B cell (primary cell): ENCODE measurements at regions not wholly inside any gene's neighbourhood (a gene's known extent, or its start where the extent isn't known, plus 50 kb on each side); places are given as distances from the start of the nearest gene placed in this dataset.

Experiments used
- ATAC-seq: fragments of 200-7000 bp; cut with Tn5 transposase; one replicate; pipeline ENCODE4 v1.10.0; 2021; ENCODE audit warnings: low read depth, mild to moderate bottlenecking, moderate number of reproducible peaks, moderate library complexity
- CTCF ChIA-PET: fragments of 350-600 bp; sonication (Branson Sonifier 250); formaldehyde crosslinking; loops from one replicate; lab custom pipeline; 2021; ENCODE audit warnings: antibody characterized with exemption, inconsistent platforms; lab: Charles Lee
- POLR2A ChIA-PET: fragments of 350-600 bp; sonication (Branson Sonifier 250); formaldehyde crosslinking; loops from one replicate; lab custom pipeline; 2021; ENCODE audit warnings: antibody characterized with exemption; lab: Charles Lee
- DNase-seq: peaks from one replicate; pipeline ENCODE4 v3.0.0; 2013
- H2AFZ ChIP-seq: 2 replicates; pipeline ENCODE4 v1.6.1; 2012; ENCODE audit warnings: mild to moderate bottlenecking, low read depth, low read length; ENCODE audit not compliant: insufficient read depth, poor library complexity, severe bottlenecking
- H3K27ac ChIP-seq, 2 donors: 1 replicate in 1 of 2; 2 replicates in 1 of 2; pipeline ENCODE4 v1.5.1; 2012 to 2013; ENCODE audit warnings: low read length in 2 of 2, mild to moderate bottlenecking in 2 of 2, moderate library complexity in 1 of 2
- H3K27me3 ChIP-seq, 4 experiments: fragments of 200-600 bp in 1 of 4; sonication (generic) in 1 of 4; replicated peaks in 1 of 4; 1 replicate in 2 of 4; 2 replicates in 2 of 4; pipeline versions ENCODE4 v1.6.1 to v1.7.0; 2013 to 2016; ENCODE audit warnings: low read length in 3 of 4, mild to moderate bottlenecking in 2 of 4, mixed read lengths in 1 of 4, moderate library complexity in 1 of 4; ENCODE audit not compliant: insufficient read depth in 4 of 4, control insufficient read depth in 3 of 4; ENCODE audit errors: control extremely low read depth in 1 of 4
- H3K36me3 ChIP-seq, 2 experiments: replicated peaks in 1 of 2; 1 replicate in 1 of 2; 2 replicates in 1 of 2; pipeline versions ENCODE4 v1.6.1 to v1.7.1; 2013; ENCODE audit warnings: low read length in 1 of 2; ENCODE audit not compliant: insufficient read depth in 2 of 2, control insufficient read depth in 1 of 2; ENCODE audit errors: control extremely low read depth in 1 of 2, extremely low read depth in 1 of 2
- H3K4me1 ChIP-seq, 2 donors: fragments of 200-600 bp in 1 of 2; sonication (generic) in 1 of 2; 1 replicate in 1 of 2; 2 replicates in 1 of 2; pipeline versions ENCODE4 v1.5.1 to v1.6.1; 2013 to 2017; ENCODE audit warnings: low read length in 2 of 2; ENCODE audit not compliant: control insufficient read depth in 2 of 2, insufficient read depth in 2 of 2
- H3K4me2 ChIP-seq: replicated peaks from 2 replicates; pipeline ENCODE3; 2012; ENCODE audit warnings: mild to moderate bottlenecking, low read depth, low read length; ENCODE audit not compliant: poor library complexity, severe bottlenecking
- H3K4me3 ChIP-seq, 5 experiments: fragments of 200-600 bp in 1 of 5; sonication (generic) in 1 of 5; 1 replicate in 3 of 5; 2 replicates in 2 of 5; pipeline versions ENCODE4 v1.5.1 to v1.7.0; 2011 to 2016; ENCODE audit warnings: low read length in 4 of 5, mild to moderate bottlenecking in 4 of 5, low read depth in 2 of 5, control low read depth in 1 of 5, moderate library complexity in 1 of 5; ENCODE audit not compliant: insufficient read depth in 1 of 5; ENCODE audit errors: control extremely low read depth in 1 of 5, extremely low read depth in 1 of 5
- H3K79me2 ChIP-seq: fragments of 200-600 bp; sonication (generic); one replicate; pipeline ENCODE4 v1.6.0; 2016; ENCODE audit warnings: low read length; ENCODE audit not compliant: control insufficient read depth, insufficient read depth
- H3K9ac ChIP-seq: fragments of 200-600 bp; sonication (generic); 2 replicates; pipeline ENCODE4 v1.6.1; 2017; ENCODE audit warnings: mild to moderate bottlenecking, low read length, moderate library complexity
- H3K9me3 ChIP-seq, 3 donors: one replicate each; pipeline versions ENCODE4 v1.6.1 to v1.7.1; 2013; ENCODE audit warnings: low read length in 2 of 3; ENCODE audit not compliant: control insufficient read depth in 2 of 3, insufficient read depth in 1 of 3; ENCODE audit errors: control extremely low read depth in 1 of 3
- H4K20me1 ChIP-seq: 2 replicates; pipeline ENCODE4 v1.6.0; 2012; ENCODE audit warnings: mild to moderate bottlenecking, low read length; ENCODE audit not compliant: insufficient read depth, control insufficient read depth, poor library complexity, severe bottlenecking
- H3K27ac Mint-ChIP-seq: one replicate; pipeline ENCODE4 v1.8.0; 2021; ENCODE audit warnings: mixed read lengths
- H3K27me3 Mint-ChIP-seq: one replicate; pipeline ENCODE4 v1.8.0; 2021; ENCODE audit warnings: mixed read lengths
- H3K4me1 Mint-ChIP-seq: one replicate; pipeline ENCODE4 v1.8.0; 2021; ENCODE audit warnings: mixed read lengths
- H3K4me3 Mint-ChIP-seq: one replicate; pipeline ENCODE4 v1.8.0; 2021; ENCODE audit warnings: mixed read lengths
- H3K9me3 Mint-ChIP-seq: one replicate; pipeline ENCODE4 v1.8.0; 2022; ENCODE audit warnings: mixed read lengths; ENCODE audit not compliant: insufficient read depth
- EZH2 ChIP-seq: IDR thresholded peaks from 2 replicates; pipeline ENCODE4 v1.6.1; 2012; ENCODE audit warnings: borderline replicate concordance, low read depth, mild to moderate bottlenecking, moderate library complexity, low read length; ENCODE audit not compliant: insufficient read depth, poor library complexity, severe bottlenecking
- WGBS: methylation state at CpG from one replicate; pipeline ENCODE4 v1.1.5; 2013; ENCODE audit warnings: missing lambda C conversion rate; ENCODE audit not compliant: insufficient coverage; 5-methylcytosine and 5-hydroxymethylcytosine counted together
- intact Hi-C: fragments of 100-400 bp; cut with micrococcal nuclease; formaldehyde crosslinking; loops from one replicate; pipeline ENCODE4 v1.10.0; 2022
- TF ChIP-seq, protein P1 (sequence below): fragments of 200-600 bp; IDR thresholded peaks from one replicate; pipeline ENCODE4 v1.8.0; 2022; ENCODE audit warnings: antibody characterized with exemption, mild to moderate bottlenecking

DNA sequence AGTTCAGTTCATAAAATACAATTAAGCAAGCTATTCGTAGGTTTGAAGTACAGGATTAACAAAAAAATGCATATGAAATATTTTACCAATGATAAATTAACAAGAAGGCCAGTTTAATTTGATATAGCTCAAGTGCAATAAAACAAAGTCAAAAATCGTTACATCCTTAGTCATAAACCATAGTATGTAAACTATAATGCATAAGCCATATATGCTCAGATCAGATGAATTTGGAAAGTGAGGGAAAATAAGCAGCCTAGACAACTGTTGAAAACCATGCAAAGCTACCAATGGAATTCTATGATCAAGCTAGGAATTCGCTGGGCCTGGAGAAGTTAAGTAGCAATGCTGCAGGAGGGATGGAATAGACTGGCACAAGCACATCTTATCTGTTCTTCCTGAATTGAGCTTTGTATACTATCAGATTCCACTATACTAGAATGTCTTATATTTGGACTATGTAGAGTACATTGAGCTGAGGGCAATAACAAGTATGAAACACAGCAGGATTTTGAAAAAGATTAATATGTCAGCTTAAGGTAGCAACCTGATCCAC, 682.0 kb downstream of the IRS1 start:
- DNase-seq (no peak), ATAC-seq (no peak)
- WGBS: no CpG with 5 or more reads among the region's 3 CpGs
- Histone ChIP-seq H3K4me2 (no peak overlapping the region), H2AFZ (no peak overlapping the region), H3K4me3 (no peak overlapping the region), H3K27ac (no peak overlapping the region), H4K20me1 (no peaks in the 10 kb centered on the region), H3K9ac (no peak overlapping the region), H3K79me2 (no peaks in the 10 kb centered on the region), H3K9me3 (no peaks in the 10 kb centered on the region), H3K36me3 (no peaks in the 10 kb centered on the region), H3K27me3 (peaks cover 0 to 5% (median 0%) of the 10 kb centered on the region in 4 experiments), H3K4me1 (no peaks in the 10 kb centered on the region)
- intact Hi-C loops: no loop called here
- Mint-ChIP-seq H3K4me1 (peaks cover 3% of the 10 kb centered on the region), H3K9me3 (no peaks in the 10 kb centered on the region), H3K27me3 (peaks cover 4% of the 10 kb centered on the region), H3K4me3 (no peak overlapping the region), H3K27ac (no peak overlapping the region)
- ChIA-PET CTCF (no interaction called here), POLR2A (no interaction called here)
- TF ChIP-seq, protein P1, sequence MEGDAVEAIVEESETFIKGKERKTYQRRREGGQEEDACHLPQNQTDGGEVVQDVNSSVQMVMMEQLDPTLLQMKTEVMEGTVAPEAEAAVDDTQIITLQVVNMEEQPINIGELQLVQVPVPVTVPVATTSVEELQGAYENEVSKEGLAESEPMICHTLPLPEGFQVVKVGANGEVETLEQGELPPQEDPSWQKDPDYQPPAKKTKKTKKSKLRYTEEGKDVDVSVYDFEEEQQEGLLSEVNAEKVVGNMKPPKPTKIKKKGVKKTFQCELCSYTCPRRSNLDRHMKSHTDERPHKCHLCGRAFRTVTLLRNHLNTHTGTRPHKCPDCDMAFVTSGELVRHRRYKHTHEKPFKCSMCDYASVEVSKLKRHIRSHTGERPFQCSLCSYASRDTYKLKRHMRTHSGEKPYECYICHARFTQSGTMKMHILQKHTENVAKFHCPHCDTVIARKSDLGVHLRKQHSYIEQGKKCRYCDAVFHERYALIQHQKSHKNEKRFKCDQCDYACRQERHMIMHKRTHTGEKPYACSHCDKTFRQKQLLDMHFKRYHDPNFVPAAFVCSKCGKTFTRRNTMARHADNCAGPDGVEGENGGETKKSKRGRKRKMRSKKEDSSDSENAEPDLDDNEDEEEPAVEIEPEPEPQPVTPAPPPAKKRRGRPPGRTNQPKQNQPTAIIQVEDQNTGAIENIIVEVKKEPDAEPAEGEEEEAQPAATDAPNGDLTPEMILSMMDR: no peak
- no peak for TF ChIP-seq EZH2

DNA sequence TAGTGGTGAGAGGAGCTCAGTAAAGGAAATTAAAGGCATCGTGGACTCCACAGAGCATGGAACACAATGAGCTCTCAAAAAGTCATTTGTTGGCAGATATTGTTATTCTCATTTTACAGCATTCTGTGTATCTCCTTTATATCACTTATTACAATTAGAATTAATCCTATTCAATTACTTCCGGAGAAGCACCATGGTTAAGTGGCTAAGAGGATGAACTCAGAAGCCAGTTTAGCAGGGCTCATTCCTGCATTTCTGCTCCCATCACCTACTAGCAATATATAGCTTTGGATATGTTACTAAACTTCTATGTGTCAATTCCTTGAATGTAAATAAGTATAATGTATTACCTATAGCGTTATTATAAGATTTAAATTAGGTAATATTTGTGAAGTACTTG, 683.3 kb downstream of the IRS1 start:
- Mint-ChIP-seq H3K27ac (no peak overlapping the region), H3K4me1 (no peaks in the 10 kb centered on the region), H3K27me3 (peaks cover 4% of the 10 kb centered on the region), H3K9me3 (no peaks in the 10 kb centered on the region), H3K4me3 (no peak overlapping the region)
- DNase-seq (no peak), ATAC-seq (no peak)
- no CpG with 5 or more reads among the region's 3 CpGs for WGBS
- intact Hi-C loops: no loop called here
- no peaks in the 10 kb centered on the region for H3K79me2 ChIP-seq
- H3K9ac ChIP-seq: no peak overlapping the region
- H3K4me1 ChIP-seq: no peaks in the 10 kb centered on the region
- no peak overlapping the region for H3K4me2 ChIP-seq
- no peaks in the 10 kb centered on the region for H3K9me3 ChIP-seq
- no peaks in the 10 kb centered on the region for H3K36me3 ChIP-seq
- no peak overlapping the region for H2AFZ ChIP-seq
- H3K4me3 ChIP-seq: no peak overlapping the region
- no peak overlapping the region for H3K27ac ChIP-seq
- POLR2A ChIA-PET: no interaction called here
- CTCF ChIA-PET: no interaction called here
- no peaks in the 10 kb centered on the region for H4K20me1 ChIP-seq
- TF ChIP-seq EZH2: no peak
- TF ChIP-seq, protein P1: no peak
- H3K27me3 ChIP-seq: peaks cover 0 to 5% (median 0%) of the 10 kb centered on the region in 4 experiments
